CD4-positive, alpha-beta T cell treated with Interleukin-2 at 100 ng/mL for 4 hours (primary cell): ENCODE measurements at regions not wholly inside any gene's neighbourhood (a gene's known extent, or its start where the extent isn't known, plus 50 kb on each side); places are given as distances from the start of the nearest gene placed in this dataset.
"Not testable (repeated sequence)": the region's sequence is repeated elsewhere in the genome, so short reads cannot be mapped to it uniquely, and the experiment has no call there.

Source experiments
- DNase-seq: peaks from one replicate; pipeline ENCODE4 v3.0.0-alpha.2; 2020; ENCODE audit warnings: low spot score

- DNase-seq, result no peak
These were observed 87.7 kb downstream of the UTP18 start for GRCh38 chr17:51347851-51348584.

GRCh38 chr17:51351080-51351479 lies 90.7 kb downstream of the UTP18 start:
- DNase-seq, result no peak

GRCh38 chr17:51351890-51352289 lies 91.5 kb downstream of the UTP18 start:
- no peak for DNase-seq

GRCh38 chr17:51352798-51353197 lies 92.5 kb downstream of the UTP18 start:
- no peak for DNase-seq

- no peak for DNase-seq
These were observed 93.0 kb downstream of the UTP18 start for GRCh38 chr17:51353296-51353695.

GRCh38 chr17:51354936-51355335 lies 94.6 kb downstream of the UTP18 start:
- DNase-seq, result no peak

- no peak for DNase-seq
These were observed 95.4 kb downstream of the UTP18 start for GRCh38 chr17:51355441-51356410.

GRCh38 chr17:51359055-51359454 lies 98.7 kb downstream of the UTP18 start:
- DNase-seq, result no peak

GRCh38 chr17:51362811-51363585 lies 102.7 kb downstream of the UTP18 start:
- no peak for DNase-seq

- DNase-seq, result peak; percentile 26
These were observed 104.7 kb downstream of the UTP18 start for GRCh38 chr17:51365090-51365489.

- DNase-seq, result no peak
These were observed 106.5 kb downstream of the UTP18 start for GRCh38 chr17:51366866-51367265.

- not testable (repeated sequence) for DNase-seq
These were observed 107.5 kb downstream of the UTP18 start for GRCh38 chr17:51367836-51368235.

- DNase-seq, result peak; percentile 62
These were observed 111.4 kb downstream of the UTP18 start for GRCh38 chr17:51371732-51372151.

- peak; percentile 14 for DNase-seq
These were observed 112.1 kb downstream of the UTP18 start for GRCh38 chr17:51372345-51373004.

GRCh38 chr17:51373489-51374152 lies 113.3 kb downstream of the UTP18 start:
- no peak for DNase-seq

GRCh38 chr17:51374209-51374608 lies 113.9 kb downstream of the UTP18 start:
- no peak for DNase-seq

GRCh38 chr17:51375771-51376170 lies 115.4 kb downstream of the UTP18 start:
- DNase-seq, result no peak

- no peak for DNase-seq
These were observed 116.4 kb downstream of the UTP18 start for GRCh38 chr17:51376739-51377138.

- DNase-seq, result no peak
These were observed 120.9 kb downstream of the UTP18 start for GRCh38 chr17:51381262-51381661.

- DNase-seq, result no peak
These were observed 124.9 kb downstream of the UTP18 start for GRCh38 chr17:51385208-51385607.

GRCh38 chr17:51387582-51387981 lies 127.2 kb downstream of the UTP18 start:
- no peak for DNase-seq
